GM23338 (cell line): ENCODE measurements at regions not wholly inside any gene's neighbourhood (a gene's known extent, or its start where the extent isn't known, plus 50 kb on each side); places are given as distances from the start of the nearest gene placed in this dataset.

Experiments used
- ATAC-seq: fragments of 200-7000 bp; cut with Tn5 transposase; 3 replicates; pipeline ENCODE4 v1.9.1; 2020
- DNase-seq: peaks from one replicate; pipeline ENCODE4 v3.0.0-alpha.2; 2015; ENCODE audit warnings: low spot score
- H2AFZ ChIP-seq: fragments of 200-600 bp; sonication (generic); 2 replicates; pipeline ENCODE4 v1.8.0; 2016; ENCODE audit warnings: antibody characterized with exemption, mild to moderate bottlenecking, moderate library complexity
- H3F3A ChIP-seq: fragments of 200-600 bp; sonication (generic); replicated peaks from 2 replicates; pipeline ENCODE4 v1.8.0; 2017; ENCODE audit warnings: antibody characterized with exemption, mixed run types, low read depth
- H3K27ac ChIP-seq: fragments of 200-600 bp; sonication (generic); 2 replicates; pipeline ENCODE4 v1.6.1; 2016; ENCODE audit warnings: low read depth
- H3K27me3 ChIP-seq: fragments of 200-600 bp; sonication (generic); 2 replicates; pipeline ENCODE4 v1.8.0; 2016; ENCODE audit warnings: mild to moderate bottlenecking, mixed run types, moderate library complexity; ENCODE audit not compliant: insufficient read depth
- H3K36me3 ChIP-seq: fragments of 200-600 bp; sonication (generic); 2 replicates; pipeline ENCODE4 v1.8.0; 2016; ENCODE audit warnings: mild to moderate bottlenecking; ENCODE audit not compliant: insufficient read depth
- H3K4me1 ChIP-seq: fragments of 200-600 bp; sonication (generic); 2 replicates; pipeline ENCODE4 v1.8.0; 2016; ENCODE audit warnings: mild to moderate bottlenecking, moderate library complexity; ENCODE audit not compliant: insufficient read depth
- H3K4me2 ChIP-seq: fragments of 200-600 bp; sonication (generic); 2 replicates; pipeline ENCODE4 v1.7.1; 2017; ENCODE audit warnings: mixed run types
- H3K4me3 ChIP-seq: fragments of 200-600 bp; sonication (generic); 2 replicates; pipeline ENCODE4 v1.6.1; 2016; ENCODE audit warnings: mixed run types
- H3K79me2 ChIP-seq: fragments of 200-600 bp; sonication (generic); replicated peaks from 2 replicates; pipeline ENCODE4 v1.8.0; 2017; ENCODE audit warnings: mild to moderate bottlenecking; ENCODE audit not compliant: insufficient read depth
- H3K9me2 ChIP-seq: fragments of 200-600 bp; sonication (generic); 2 replicates; pipeline ENCODE4 v1.8.0; 2017; ENCODE audit not compliant: insufficient read depth
- H4K20me1 ChIP-seq: fragments of 200-600 bp; sonication (generic); replicated peaks from 2 replicates; pipeline ENCODE4 v1.8.0; 2017; ENCODE audit warnings: mild to moderate bottlenecking; ENCODE audit not compliant: insufficient read depth
- H3K27ac Mint-ChIP-seq: 2 replicates; pipeline ENCODE4 v1.8.0; 2020; ENCODE audit warnings: inconsistent platforms, mild to moderate bottlenecking, moderate library complexity, mixed read lengths
- H3K27me3 Mint-ChIP-seq: 3 replicates; pipeline ENCODE4 v1.8.0; 2022; ENCODE audit warnings: low read depth, mild to moderate bottlenecking, moderate library complexity, mixed read lengths, inconsistent platforms; ENCODE audit not compliant: insufficient read depth, poor library complexity
- H3K36me3 Mint-ChIP-seq: 3 replicates; pipeline ENCODE4 v1.8.0; 2021; ENCODE audit warnings: low read depth, mild to moderate bottlenecking, inconsistent platforms, moderate library complexity, mixed read lengths
- H3K4me1 Mint-ChIP-seq: 3 replicates; pipeline ENCODE4 v1.8.0; 2020; ENCODE audit warnings: mild to moderate bottlenecking, inconsistent platforms, mixed read lengths
- H3K4me3 Mint-ChIP-seq: 3 replicates; pipeline ENCODE4 v1.8.0; 2021; ENCODE audit warnings: moderate library complexity, mild to moderate bottlenecking, inconsistent platforms, mixed read lengths
- H3K9me3 Mint-ChIP-seq: 3 replicates; pipeline ENCODE4 v1.8.0; 2020; ENCODE audit warnings: moderate library complexity, mild to moderate bottlenecking, inconsistent platforms, mixed read lengths
- CREB1 ChIP-seq: fragments of 250-450 bp; sonication (Bioruptor Pico); IDR thresholded peaks from 2 replicates; pipeline ENCODE4 v1.5.0; 2020; ENCODE audit warnings: low read depth, mild to moderate bottlenecking, moderate library complexity
- CTCF ChIP-seq, 2 experiments: fragments of 200-600 bp in 1 of 2; sonication (generic) in 1 of 2; conservative IDR thresholded peaks; 2 replicates each; pipeline versions ENCODE4 v1.5.1 to v1.6.1; 2016 to 2017; ENCODE audit warnings: antibody characterized with exemption in 2 of 2, low read depth in 2 of 2, mild to moderate bottlenecking in 2 of 2, moderate library complexity in 1 of 2
- ETS1 ChIP-seq: IDR thresholded peaks from 2 replicates; pipeline ENCODE4 v1.6.1; 2016; ENCODE audit warnings: antibody characterized with exemption
- EZH2 ChIP-seq: fragments of 200-600 bp; sonication (generic); IDR thresholded peaks from one replicate; pipeline ENCODE4 v1.8.0; 2017; ENCODE audit warnings: antibody characterized with exemption, mild to moderate bottlenecking, low read depth; ENCODE audit not compliant: unreplicated experiment
- EZH2phosphoT487 ChIP-seq: fragments of 200-600 bp; sonication (generic); IDR thresholded peaks from one replicate; pipeline ENCODE4 v1.8.1; 2018; ENCODE audit warnings: antibody characterized with exemption; ENCODE audit not compliant: unreplicated experiment
- JUNB ChIP-seq: IDR thresholded peaks from one replicate; pipeline ENCODE4 v1.6.1; 2016; ENCODE audit warnings: antibody characterized with exemption; ENCODE audit not compliant: unreplicated experiment
- NANOG ChIP-seq: IDR thresholded peaks from 2 replicates; pipeline ENCODE4 v1.6.1; 2016; ENCODE audit warnings: antibody characterized with exemption, borderline replicate concordance
- POLR2AphosphoS5 ChIP-seq: IDR thresholded peaks from 2 replicates; pipeline ENCODE4 v1.6.1; 2016; ENCODE audit warnings: antibody characterized with exemption, low read depth
- REST ChIP-seq: IDR thresholded peaks from one replicate; pipeline ENCODE4 v1.6.1; 2018; ENCODE audit warnings: antibody characterized with exemption; ENCODE audit not compliant: unreplicated experiment
- STAT1 ChIP-seq: IDR thresholded peaks from one replicate; pipeline ENCODE4 v1.6.1; 2016; ENCODE audit warnings: antibody characterized with exemption; ENCODE audit not compliant: unreplicated experiment
- ZNF114 ChIP-seq: fragments of 250-450 bp; sonication (Bioruptor Pico); IDR thresholded peaks from 2 replicates; pipeline ENCODE4 v1.5.0; 2020; ENCODE audit warnings: mild to moderate bottlenecking, moderate library complexity
- ZNF331 ChIP-seq: fragments of 250-450 bp; sonication (Bioruptor Pico); IDR thresholded peaks from 2 replicates; pipeline ENCODE4 v1.5.0; 2020; ENCODE audit warnings: low read depth, mild to moderate bottlenecking, moderate library complexity
- ZNF462 ChIP-seq: fragments of 250-450 bp; sonication (Bioruptor Pico); IDR thresholded peaks from 2 replicates; pipeline ENCODE4 v1.5.0; 2020; ENCODE audit warnings: mild to moderate bottlenecking, moderate library complexity

- Mint-ChIP-seq H3K4me3 (no peak overlapping the region), H3K9me3 (peaks cover 7% of the 10 kb centered on the region; the same call in 2 of the 3 replicates), H3K36me3 (peaks cover 6% of the 10 kb centered on the region), H3K27me3 (no peaks in the 10 kb centered on the region), H3K27ac (no peak overlapping the region), H3K4me1 (no peaks in the 10 kb centered on the region)
- no peak for TF ChIP-seq STAT1
- no peak for TF ChIP-seq EZH2
- TF ChIP-seq REST, result no peak
- no peak for TF ChIP-seq NANOG
- TF ChIP-seq CTCF (conservative IDR thresholded peaks at IDR 0.05; ENCODE audit: low read depth in 2 of 2), result no peak
- no peak for TF ChIP-seq JUNB
- TF ChIP-seq ZNF331 (CRISPR knock-in tag), result no peak
- TF ChIP-seq ZNF462 (CRISPR knock-in tag), result no peak
- TF ChIP-seq CREB1, result no peak
- no peak for TF ChIP-seq ZNF114 (CRISPR knock-in tag)
- no peak for TF ChIP-seq ETS1
- TF ChIP-seq POLR2AphosphoS5, result no peak
- TF ChIP-seq EZH2phosphoT487, result no peak
- Histone ChIP-seq H3K9me2 (peaks cover 10% of the 10 kb centered on the region; the same call in 1 of the 2 replicates), H3K4me2 (no peak overlapping the region), H3K27ac (no peak overlapping the region), H3F3A (no peaks in the 10 kb centered on the region), H3K27me3 (no peaks in the 10 kb centered on the region), H4K20me1 (no peaks in the 10 kb centered on the region), H3K4me3 (no peak overlapping the region), H3K79me2 (no peaks in the 10 kb centered on the region), H3K36me3 (no peaks in the 10 kb centered on the region), H2AFZ (no peak overlapping the region), H3K4me1 (no peaks in the 10 kb centered on the region)
- ATAC-seq (no peak), DNase-seq (no peak)
These were observed 721.4 kb downstream of the TMTC2 start for GRCh38 chr12:83408146-83408545.
